KMS-11 (cell line): ENCODE measurements at regions not wholly inside any gene's neighbourhood (a gene's known extent, or its start where the extent isn't known, plus 50 kb on each side); places are given as distances from the start of the nearest gene placed in this dataset.
A peak's percentile ranks its signal among the peaks of the same experiment; 100 is the strongest.

ENCODE experiments used
- H2AFZ ChIP-seq: fragments of 200-600 bp; sonication (generic); 2 replicates; pipeline ENCODE4 v1.6.1; 2016; ENCODE audit warnings: antibody characterized with exemption, mixed run types, low read depth
- H3K27ac ChIP-seq: fragments of 200-600 bp; sonication (generic); 2 replicates; pipeline ENCODE4 v1.6.1; 2016; ENCODE audit warnings: mild to moderate bottlenecking, mixed run types
- H3K27me3 ChIP-seq: fragments of 200-600 bp; sonication (generic); 2 replicates; pipeline ENCODE4 v1.6.1; 2017; ENCODE audit warnings: mild to moderate bottlenecking, low read depth, mixed run types, moderate library complexity; ENCODE audit not compliant: insufficient read depth
- H3K36me3 ChIP-seq: fragments of 200-600 bp; sonication (generic); 2 replicates; pipeline ENCODE4 v1.6.1; 2017; ENCODE audit warnings: mild to moderate bottlenecking, mixed run types; ENCODE audit not compliant: insufficient read depth
- H3K4me1 ChIP-seq: fragments of 200-600 bp; sonication (generic); 2 replicates; pipeline ENCODE4 v1.6.1; 2016; ENCODE audit warnings: mild to moderate bottlenecking, low read depth, mixed run types; ENCODE audit not compliant: poor library complexity, severe bottlenecking
- H3K4me2 ChIP-seq: fragments of 200-600 bp; sonication (generic); 2 replicates; pipeline ENCODE4 v1.7.0; 2016; ENCODE audit warnings: mild to moderate bottlenecking, mixed run types
- H3K4me3 ChIP-seq: fragments of 200-600 bp; sonication (generic); IDR thresholded peaks from 2 replicates; pipeline ENCODE4 v1.6.1; 2017; ENCODE audit warnings: low read depth, low read length, mixed read lengths; ENCODE audit not compliant: insufficient read depth
- H3K79me2 ChIP-seq: fragments of 200-600 bp; sonication (generic); 2 replicates; pipeline ENCODE4 v1.6.1; 2016; ENCODE audit warnings: low read depth, mixed run types; ENCODE audit not compliant: insufficient read depth
- H3K9ac ChIP-seq: fragments of 200-600 bp; sonication (generic); 2 replicates; pipeline ENCODE4 v1.6.1; 2016; ENCODE audit warnings: mild to moderate bottlenecking, mixed run types
- H4K20me1 ChIP-seq: fragments of 200-600 bp; sonication (generic); 2 replicates; pipeline ENCODE4 v1.6.1; 2016; ENCODE audit warnings: mild to moderate bottlenecking, mixed run types; ENCODE audit not compliant: insufficient read depth
- TF ChIP-seq, protein P1 (sequence below): fragments of 200-600 bp; sonication (generic); conservative IDR thresholded peaks from 2 replicates; pipeline ENCODE4 v1.6.1; 2017; ENCODE audit warnings: low read depth, mild to moderate bottlenecking, antibody characterized with exemption, low read length, moderate library complexity, mixed read lengths

DNA sequence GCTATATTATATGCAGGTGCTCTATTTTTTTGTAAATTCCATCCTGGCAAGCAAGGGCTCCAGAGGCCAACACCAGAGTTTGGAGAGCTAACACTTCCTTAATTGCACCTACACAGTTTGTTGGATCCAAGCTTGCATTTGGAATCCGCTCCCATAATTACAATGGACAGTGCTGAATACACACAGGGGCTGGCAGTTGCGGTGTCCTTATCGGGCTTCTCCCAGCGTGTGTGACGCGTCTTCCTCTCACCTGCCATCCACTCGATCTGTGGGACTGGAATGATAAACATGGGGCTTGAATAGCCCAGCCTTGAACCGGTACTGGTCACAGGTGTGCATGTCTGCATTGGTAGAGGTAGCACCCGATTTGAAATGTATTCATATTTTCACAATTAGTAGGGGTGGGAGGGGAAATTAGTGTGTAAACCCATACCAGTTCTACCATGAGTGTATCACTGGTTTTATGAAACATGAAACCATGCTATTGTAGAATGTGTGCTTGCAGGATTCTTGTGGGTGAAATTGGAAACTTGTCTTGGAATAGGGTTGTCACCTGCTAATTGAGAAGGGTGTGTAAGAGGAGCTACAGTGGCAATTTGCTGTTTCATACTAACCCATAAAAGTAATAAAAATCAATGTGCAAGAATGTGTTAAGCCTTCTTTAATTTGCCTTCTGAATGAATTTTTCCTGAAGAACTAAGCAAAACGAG, 316.5 kb downstream of the WDR11 start:
- H3K4me1 ChIP-seq = peaks cover 38% of the 10 kb centered on the region
- H3K9ac ChIP-seq = no peak overlapping the region

DNA sequence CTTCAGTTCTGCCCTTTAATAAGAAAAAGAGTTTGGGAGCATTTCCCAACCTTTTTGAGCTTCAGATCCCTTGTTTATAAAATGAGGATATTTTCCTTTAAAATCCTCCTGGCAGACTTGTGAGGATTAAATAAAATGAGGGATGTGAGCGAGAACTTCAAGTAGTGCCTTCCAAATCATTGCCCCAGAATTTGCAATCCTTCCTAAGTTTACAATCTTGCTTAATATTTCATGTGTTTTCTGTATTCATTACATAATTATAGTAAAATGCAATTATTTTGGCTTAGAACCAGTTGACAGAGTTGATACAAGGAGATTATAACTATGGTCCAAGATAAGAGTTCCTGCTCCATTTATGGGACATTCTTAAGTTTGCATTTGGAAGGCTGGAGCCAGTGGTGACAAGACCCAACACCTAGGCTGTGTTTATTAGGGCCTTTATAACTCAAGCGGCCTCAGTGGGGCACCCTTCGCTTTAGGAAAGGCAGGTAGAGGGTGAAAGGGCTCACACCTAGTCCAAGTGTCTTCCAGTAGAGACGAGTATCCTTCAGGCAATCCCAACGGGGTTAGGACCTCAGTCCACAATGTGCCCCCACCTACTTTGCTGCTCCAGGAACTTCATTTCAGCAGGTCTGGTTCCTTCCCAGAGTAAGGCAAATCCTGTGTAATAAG, 317.5 kb downstream of the WDR11 start:
- Histone ChIP-seq H3K27me3 (no peaks in the 10 kb centered on the region), H4K20me1 (no peaks in the 10 kb centered on the region), H3K27ac (no peak overlapping the region), H3K4me2 (peak overlapping the region; percentile 25; the same call in 1 of the 2 replicates), H3K79me2 (no peaks in the 10 kb centered on the region), H3K4me3 (no peak overlapping the region), H3K9ac (no peak overlapping the region), H2AFZ (no peak overlapping the region), H3K36me3 (no peaks in the 10 kb centered on the region), H3K4me1 (peaks cover 38% of the 10 kb centered on the region)
- TF ChIP-seq, protein P1, sequence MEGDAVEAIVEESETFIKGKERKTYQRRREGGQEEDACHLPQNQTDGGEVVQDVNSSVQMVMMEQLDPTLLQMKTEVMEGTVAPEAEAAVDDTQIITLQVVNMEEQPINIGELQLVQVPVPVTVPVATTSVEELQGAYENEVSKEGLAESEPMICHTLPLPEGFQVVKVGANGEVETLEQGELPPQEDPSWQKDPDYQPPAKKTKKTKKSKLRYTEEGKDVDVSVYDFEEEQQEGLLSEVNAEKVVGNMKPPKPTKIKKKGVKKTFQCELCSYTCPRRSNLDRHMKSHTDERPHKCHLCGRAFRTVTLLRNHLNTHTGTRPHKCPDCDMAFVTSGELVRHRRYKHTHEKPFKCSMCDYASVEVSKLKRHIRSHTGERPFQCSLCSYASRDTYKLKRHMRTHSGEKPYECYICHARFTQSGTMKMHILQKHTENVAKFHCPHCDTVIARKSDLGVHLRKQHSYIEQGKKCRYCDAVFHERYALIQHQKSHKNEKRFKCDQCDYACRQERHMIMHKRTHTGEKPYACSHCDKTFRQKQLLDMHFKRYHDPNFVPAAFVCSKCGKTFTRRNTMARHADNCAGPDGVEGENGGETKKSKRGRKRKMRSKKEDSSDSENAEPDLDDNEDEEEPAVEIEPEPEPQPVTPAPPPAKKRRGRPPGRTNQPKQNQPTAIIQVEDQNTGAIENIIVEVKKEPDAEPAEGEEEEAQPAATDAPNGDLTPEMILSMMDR = no peak

More for the DNA sequence above, 316.5 kb downstream of the WDR11 start:
- no peaks in the 10 kb centered on the region for H3K79me2 ChIP-seq
- H3K4me3 ChIP-seq = no peak overlapping the region
- H3K4me2 ChIP-seq = peak overlapping the region; percentile 25; the same call in 1 of the 2 replicates
- TF ChIP-seq, protein P1 = no peak
- H3K27me3 ChIP-seq = no peaks in the 10 kb centered on the region
- H2AFZ ChIP-seq = no peak overlapping the region
- no peaks in the 10 kb centered on the region for H4K20me1 ChIP-seq
- no peaks in the 10 kb centered on the region for H3K36me3 ChIP-seq
- no peak overlapping the region for H3K27ac ChIP-seq

DNA sequence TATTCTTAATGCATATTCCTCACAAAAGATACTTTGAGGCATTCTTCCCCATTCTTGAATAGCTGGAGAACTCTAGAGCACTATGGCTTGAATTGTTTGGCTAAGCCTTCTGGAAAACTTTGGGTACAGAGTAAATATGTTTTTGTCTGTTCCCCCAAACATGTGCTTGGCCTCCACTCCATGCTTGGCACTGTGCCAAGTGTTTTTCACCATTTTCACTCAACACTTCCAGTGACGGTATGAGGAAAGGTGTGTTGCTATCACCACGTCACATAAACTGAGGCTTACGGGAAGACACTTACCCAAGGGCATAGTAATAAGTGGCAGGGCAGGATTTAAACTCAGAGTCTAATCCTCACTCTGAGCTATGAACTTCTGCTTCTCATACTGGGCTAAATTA, 318.2 kb downstream of the WDR11 start:
- Histone ChIP-seq H4K20me1 (no peaks in the 10 kb centered on the region), H3K4me3 (no peak overlapping the region), H3K4me2 (no peak overlapping the region), H3K27ac (no peak overlapping the region), H3K4me1 (peaks cover 38% of the 10 kb centered on the region), H3K9ac (no peak overlapping the region), H3K27me3 (no peaks in the 10 kb centered on the region), H2AFZ (no peak overlapping the region), H3K79me2 (no peaks in the 10 kb centered on the region), H3K36me3 (no peaks in the 10 kb centered on the region)
- TF ChIP-seq, protein P1 = no peak

DNA sequence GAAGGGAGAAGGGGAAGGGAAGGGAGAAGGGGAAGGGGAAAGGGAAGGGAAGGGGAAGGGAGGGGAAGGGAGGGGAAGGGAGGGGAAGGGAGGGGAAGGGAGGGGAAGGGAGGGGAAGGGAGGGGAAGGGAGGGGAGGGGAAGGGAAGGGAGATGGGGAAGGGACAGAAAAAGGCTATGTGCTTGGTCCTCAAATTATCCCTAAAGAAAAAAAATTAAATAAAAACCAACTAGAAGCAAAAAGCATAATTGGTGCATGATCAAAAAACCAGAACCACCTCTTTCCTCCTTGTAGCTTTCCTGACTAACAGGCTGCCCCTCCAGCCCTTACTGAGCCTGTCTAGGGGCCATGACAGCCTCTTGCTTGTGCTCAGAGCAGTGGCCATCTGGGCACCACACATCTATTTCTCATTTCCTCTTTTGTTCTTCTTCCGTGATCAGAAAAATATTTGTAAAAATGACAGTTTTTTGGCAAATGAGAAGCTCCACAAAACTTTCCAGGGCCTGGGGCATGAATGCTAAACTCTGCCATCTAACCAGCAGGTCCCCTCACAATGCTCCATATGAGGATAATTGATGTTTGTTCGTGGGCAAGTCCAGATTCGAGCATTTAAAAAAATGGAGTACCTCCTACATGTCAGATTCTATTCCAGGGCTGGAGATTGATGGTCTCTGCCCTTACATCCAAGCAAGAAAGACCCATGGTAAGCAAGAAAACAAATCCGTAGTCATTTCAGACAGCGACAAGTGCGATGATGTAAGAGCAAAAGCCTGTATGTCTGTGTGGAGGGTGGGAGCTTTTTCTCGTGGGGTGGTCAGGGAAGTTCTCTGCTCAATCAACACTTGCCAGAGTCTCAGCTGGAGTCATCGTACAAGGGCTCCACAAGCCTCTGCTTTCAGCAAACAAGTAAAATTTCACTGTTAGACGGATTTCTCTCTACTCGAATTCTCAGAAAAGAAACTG, 320.9 kb downstream of the WDR11 start:
- Histone ChIP-seq H3K27ac (no peak overlapping the region), H3K36me3 (no peaks in the 10 kb centered on the region), H4K20me1 (no peaks in the 10 kb centered on the region), H2AFZ (no peak overlapping the region), H3K27me3 (no peaks in the 10 kb centered on the region), H3K9ac (no peak overlapping the region), H3K79me2 (no peaks in the 10 kb centered on the region), H3K4me2 (no peak overlapping the region), H3K4me3 (no peak overlapping the region), H3K4me1 (peaks cover 29% of the 10 kb centered on the region)
- TF ChIP-seq, protein P1 = no peak
